GM10248 (cell line): ENCODE measurements at regions not wholly inside any gene's neighbourhood (a gene's known extent, or its start where the extent isn't known, plus 50 kb on each side); places are given as distances from the start of the nearest gene placed in this dataset.

Source experiments
- CTCF ChIA-PET: fragments of 300-600 bp; sonication (Branson Sonifier 250); formaldehyde crosslinking; extraction: SDS; loops from one replicate; lab custom pipeline; 2021; ENCODE audit warnings: antibody characterized with exemption; lab: Yijun Ruan, JAX
- POLR2A ChIA-PET: fragments of 350-650 bp; sonication (Branson Sonifier 250); formaldehyde crosslinking; extraction: SDS; loops from one replicate; lab custom pipeline; 2020; ENCODE audit warnings: antibody characterized with exemption; lab: Yijun Ruan, JAX
- DNase-seq: peaks from one replicate; pipeline ENCODE4 v3.0.0; 2012; ENCODE audit errors: extremely low spot score
- TF ChIP-seq, protein P1 (sequence below): IDR thresholded peaks from 2 replicates; pipeline ENCODE4 v1.5.1; 2012; ENCODE audit warnings: mild to moderate bottlenecking, low read depth; ENCODE audit errors: extremely low read depth, missing control alignments, control extremely low read depth

DNA sequence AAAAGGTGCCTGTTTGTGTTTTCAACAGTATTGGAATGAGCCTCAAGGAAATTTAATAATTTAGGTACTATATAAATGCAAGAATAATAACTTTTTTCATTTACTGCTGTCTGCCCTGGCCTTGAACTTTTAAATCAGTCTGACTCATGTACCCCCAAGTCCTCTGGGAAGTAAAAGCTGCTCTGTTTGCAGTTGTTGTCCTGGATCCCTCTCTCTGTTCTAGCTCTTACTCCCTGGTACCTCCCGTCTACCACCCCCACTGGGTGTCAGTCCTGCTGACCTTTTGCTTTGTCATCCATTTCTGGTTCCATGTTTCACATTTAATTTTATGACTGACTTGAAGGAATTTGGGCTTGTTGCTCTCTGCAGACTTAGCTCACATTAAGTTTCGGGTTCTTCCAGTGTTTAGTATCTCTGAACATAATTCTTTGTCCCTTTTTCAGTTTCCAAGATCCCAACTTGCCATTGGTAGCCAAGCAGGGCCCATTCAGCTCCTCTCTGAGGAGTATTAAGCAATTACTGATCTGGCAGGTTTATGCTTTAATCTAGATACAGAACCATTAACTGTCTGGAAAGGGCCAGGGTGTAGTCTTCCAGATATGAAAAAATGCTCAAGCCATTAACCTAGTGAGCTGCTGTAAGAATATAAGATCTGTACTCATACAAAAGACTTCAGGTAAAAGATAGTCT lies 208.7 kb upstream of the FAM3C start:
- DNase-seq, result no peak
- TF ChIP-seq, protein P1, sequence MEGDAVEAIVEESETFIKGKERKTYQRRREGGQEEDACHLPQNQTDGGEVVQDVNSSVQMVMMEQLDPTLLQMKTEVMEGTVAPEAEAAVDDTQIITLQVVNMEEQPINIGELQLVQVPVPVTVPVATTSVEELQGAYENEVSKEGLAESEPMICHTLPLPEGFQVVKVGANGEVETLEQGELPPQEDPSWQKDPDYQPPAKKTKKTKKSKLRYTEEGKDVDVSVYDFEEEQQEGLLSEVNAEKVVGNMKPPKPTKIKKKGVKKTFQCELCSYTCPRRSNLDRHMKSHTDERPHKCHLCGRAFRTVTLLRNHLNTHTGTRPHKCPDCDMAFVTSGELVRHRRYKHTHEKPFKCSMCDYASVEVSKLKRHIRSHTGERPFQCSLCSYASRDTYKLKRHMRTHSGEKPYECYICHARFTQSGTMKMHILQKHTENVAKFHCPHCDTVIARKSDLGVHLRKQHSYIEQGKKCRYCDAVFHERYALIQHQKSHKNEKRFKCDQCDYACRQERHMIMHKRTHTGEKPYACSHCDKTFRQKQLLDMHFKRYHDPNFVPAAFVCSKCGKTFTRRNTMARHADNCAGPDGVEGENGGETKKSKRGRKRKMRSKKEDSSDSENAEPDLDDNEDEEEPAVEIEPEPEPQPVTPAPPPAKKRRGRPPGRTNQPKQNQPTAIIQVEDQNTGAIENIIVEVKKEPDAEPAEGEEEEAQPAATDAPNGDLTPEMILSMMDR, result no peak
- ChIA-PET CTCF (interaction anchor here (1.0 to 1.9 kb wide), 6 partner anchors 8 to 421 kb away, joined by 3 to 11 read pairs (median 4); no protein-coding TSS in a partner anchor), POLR2A (no interaction called here)

DNA sequence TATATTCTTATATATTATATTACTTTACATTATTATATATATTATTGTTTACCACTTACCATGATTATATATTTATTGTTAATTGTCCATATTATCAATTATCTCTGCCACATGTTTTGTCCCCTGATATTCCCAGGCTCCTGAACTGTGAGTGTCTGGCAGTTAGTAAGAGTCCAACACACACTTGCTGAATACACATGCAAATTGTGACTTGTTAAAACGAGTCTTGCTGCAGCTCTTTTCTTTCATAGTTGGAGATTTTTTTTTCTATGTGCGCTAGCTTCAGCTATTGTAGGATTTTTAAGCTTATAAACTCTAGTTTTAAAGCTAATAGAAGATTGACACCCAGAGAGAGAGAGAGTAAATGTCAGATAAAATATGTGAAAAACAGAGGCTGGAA lies 207.8 kb upstream of the FAM3C start:
- TF ChIP-seq, protein P1, result no peak
- POLR2A ChIA-PET, result no interaction called here
- CTCF ChIA-PET, result interaction anchor here (1.7 to 1.9 kb wide), 2 partner anchors 13 to 391 kb away, joined by 7 to 11 read pairs; no protein-coding TSS in a partner anchor
- no peak for DNase-seq

DNA sequence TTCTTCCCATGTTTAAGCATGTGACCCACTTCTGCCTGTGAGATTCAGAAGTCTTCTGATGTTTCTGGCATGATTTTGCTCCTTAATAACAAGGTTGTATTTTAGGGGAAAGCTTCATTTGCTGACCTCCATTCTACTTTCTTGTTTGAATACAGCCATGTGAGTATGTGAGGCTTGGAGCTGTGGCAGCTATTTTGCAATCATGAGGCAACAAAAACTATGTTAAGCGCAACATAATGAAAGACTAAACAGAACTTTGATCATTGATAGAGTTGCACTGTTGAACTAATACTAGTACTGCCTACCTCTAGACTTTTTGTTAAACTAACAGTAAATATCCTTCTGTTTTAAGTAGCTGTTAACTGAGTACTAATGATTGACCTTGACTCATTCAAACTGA lies 203.8 kb upstream of the FAM3C start:
- POLR2A ChIA-PET, result no interaction called here
- TF ChIP-seq, protein P1, result no peak
- CTCF ChIA-PET, result interaction anchor here (1.3 kb wide), 1 partner anchor 12 kb away, joined by 4 read pairs; no protein-coding TSS in a partner anchor
- no peak for DNase-seq

DNA sequence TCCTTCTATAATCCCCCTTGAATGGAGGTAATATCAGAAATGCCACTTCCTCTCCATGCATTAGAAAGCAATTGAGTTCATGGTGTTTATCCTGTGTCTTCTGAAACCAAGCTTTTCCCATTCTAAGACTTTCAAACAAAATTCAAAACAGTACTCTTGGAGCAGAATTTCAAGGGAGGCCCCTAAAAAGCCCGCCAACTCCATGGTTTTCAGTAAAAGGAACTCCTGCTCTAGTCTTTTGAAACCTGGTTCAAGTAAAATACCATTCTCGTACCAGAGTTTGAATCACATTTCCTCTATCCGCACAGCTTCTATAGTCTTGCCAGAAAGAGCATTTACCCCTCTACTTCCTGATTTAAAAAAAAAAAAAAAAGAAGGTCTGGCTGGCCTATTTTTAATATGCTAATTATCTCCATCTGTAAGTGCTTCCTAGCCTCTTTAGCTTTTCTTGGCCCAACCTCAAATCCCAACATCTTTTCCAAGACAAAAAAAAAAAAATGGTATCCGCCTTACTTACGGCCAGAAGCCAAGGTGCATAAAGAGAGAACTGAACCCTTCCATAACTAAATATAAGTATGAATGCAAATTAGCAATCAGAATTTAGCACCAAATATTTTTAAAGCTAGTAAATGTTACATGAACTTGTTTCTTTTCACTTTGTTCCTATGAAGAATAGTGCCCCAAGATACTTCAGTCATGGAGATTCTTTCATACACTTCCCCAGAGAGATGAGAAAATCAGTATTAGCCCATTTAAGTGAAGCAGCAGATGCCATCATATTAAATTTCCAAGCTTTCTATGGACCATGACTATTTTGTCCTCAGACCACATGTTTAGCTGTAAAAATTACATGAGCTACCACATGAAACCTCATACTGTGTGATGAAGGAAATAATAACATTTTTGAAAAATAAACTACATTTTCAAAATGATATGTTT lies 199.9 kb upstream of the FAM3C start:
- TF ChIP-seq, protein P1, result no peak
- ChIA-PET POLR2A (no interaction called here), CTCF (interaction anchor here (1.1 kb wide), 1 partner anchor 9 kb away, joined by 3 read pairs; no protein-coding TSS in a partner anchor)
- no peak for DNase-seq

DNA sequence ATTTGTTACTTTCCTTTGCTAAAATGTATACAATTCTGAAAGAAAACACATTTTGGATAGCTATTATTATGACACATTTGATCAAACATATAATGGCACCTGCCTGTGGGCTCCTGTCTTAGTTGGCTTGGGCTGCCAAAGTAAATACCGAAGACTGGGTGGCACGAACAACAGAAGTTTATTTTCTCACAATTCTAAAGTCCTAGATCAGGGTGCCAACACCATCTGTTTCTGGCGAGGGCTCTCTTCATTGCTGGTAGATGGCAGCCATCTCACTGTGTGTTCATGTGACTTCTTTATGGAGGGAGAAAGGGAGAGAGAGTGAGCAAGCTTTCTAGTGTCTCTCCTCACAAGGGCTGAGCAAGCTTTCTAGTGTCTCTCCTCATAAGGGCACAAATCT lies 195.8 kb upstream of the FAM3C start:
- ChIA-PET POLR2A (no interaction called here), CTCF (interaction anchor here (2.6 kb wide), 1 partner anchor 13 kb away, joined by 7 read pairs; no protein-coding TSS in a partner anchor)
- DNase-seq, result no peak
- TF ChIP-seq, protein P1, result no peak

DNA sequence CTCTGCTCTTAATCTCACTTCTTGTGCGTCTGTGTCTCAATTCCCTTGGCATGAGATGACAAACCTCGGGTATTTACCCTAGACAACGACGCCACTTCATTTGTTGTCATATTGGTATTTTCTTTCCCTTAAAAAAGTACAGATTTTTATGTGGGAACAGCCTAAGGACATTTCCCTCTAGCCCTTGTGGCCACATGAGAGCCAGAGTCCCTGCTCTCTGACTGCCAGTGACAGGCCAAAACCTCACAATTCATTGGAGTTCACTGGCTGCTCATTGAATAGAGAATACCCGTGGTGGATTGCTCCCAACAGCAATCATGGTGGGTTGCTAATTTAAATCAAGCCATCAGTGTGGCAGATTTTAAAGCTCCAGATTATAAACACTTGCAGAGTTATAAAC lies 191.3 kb upstream of the FAM3C start:
- ChIA-PET POLR2A (no interaction called here), CTCF (interaction anchor here (1.2 kb wide), 1 partner anchor 15 kb away, joined by 3 read pairs; no protein-coding TSS in a partner anchor)
- DNase-seq, result no peak
- TF ChIP-seq, protein P1, result no peak
